ENCODE measurements at regions not wholly inside any gene's neighbourhood (a gene's known extent, or its start where the extent isn't known, plus 50 kb on each side); places are given as distances from the start of the nearest gene placed in this dataset.

- TF ChIP-seq GTF2F1 (IDR thresholded peaks at IDR 0.05; ENCODE audit: borderline replicate concordance, low read depth, low read length) (no peak), POLR2A (IDR thresholded peaks at IDR 0.05; ENCODE audit: control extremely low read depth in 1 of 2, low read depth in 2 of 2, low read length in 2 of 2) (no peak), CTCF (IDR thresholded peaks at IDR 0.05; ENCODE audit: control extremely low read depth in 1 of 3, insufficient read depth in 1 of 3, low read depth in 1 of 3, low read length in 3 of 3) (no peak), KDM1A (IDR thresholded peaks at IDR 0.05; ENCODE audit: borderline replicate concordance, low read length) (no peak)
Observed at GRCh38 chr1:232728507-232729263, 76.5 kb upstream of the MAP10 start (continued).

Data from H1 (cell line).